GM10248 (cell line): ENCODE measurements at regions not wholly inside any gene's neighbourhood (a gene's known extent, or its start where the extent isn't known, plus 50 kb on each side); places are given as distances from the start of the nearest gene placed in this dataset.
"Not testable (repeated sequence)": the region's sequence is repeated elsewhere in the genome, so short reads cannot be mapped to it uniquely, and the experiment has no call there.

Experiments
- CTCF ChIA-PET: fragments of 300-600 bp; sonication (Branson Sonifier 250); formaldehyde crosslinking; extraction: SDS; loops from one replicate; lab custom pipeline; 2021; ENCODE audit warnings: antibody characterized with exemption; lab: Yijun Ruan, JAX
- POLR2A ChIA-PET: fragments of 350-650 bp; sonication (Branson Sonifier 250); formaldehyde crosslinking; extraction: SDS; loops from one replicate; lab custom pipeline; 2020; ENCODE audit warnings: antibody characterized with exemption; lab: Yijun Ruan, JAX
- DNase-seq: peaks from one replicate; pipeline ENCODE4 v3.0.0; 2012; ENCODE audit errors: extremely low spot score
- TF ChIP-seq, protein P1 (sequence below): IDR thresholded peaks from 2 replicates; pipeline ENCODE4 v1.5.1; 2012; ENCODE audit warnings: mild to moderate bottlenecking, low read depth; ENCODE audit errors: extremely low read depth, missing control alignments, control extremely low read depth

- POLR2A ChIA-PET, CTCF ChIA-PET: not testable (repeated sequence)
These were observed 68.1 kb downstream of the GOLGA6L6 start for GRCh38 chr15:20473465-20473864.

DNA sequence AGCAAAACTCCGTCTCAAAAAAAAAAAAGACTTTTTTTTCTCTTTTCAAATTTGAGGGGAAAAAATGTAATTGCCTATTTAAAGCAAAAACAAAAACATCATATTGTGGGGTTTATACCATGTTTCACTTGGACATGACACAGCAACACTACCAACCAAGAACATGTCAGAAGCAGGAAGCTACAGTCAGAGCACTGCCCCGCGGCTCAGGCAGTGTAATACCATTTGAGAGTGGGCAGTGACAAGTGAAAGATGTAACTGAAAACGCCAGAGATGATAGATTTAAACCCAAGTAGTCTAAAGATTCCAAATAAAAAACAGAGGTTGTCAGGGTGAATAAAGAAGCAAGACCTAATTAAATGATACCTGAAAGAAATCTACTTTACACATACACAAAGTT is 68.6 kb downstream of the GOLGA6L6 start:
- DNase-seq, POLR2A ChIA-PET, CTCF ChIA-PET: not testable (repeated sequence)

More at GRCh38 chr15:20473465-20473864, 68.1 kb downstream of the GOLGA6L6 start:
- not testable (repeated sequence) for DNase-seq

GRCh38 chr15:20470810-20471209 is 70.8 kb downstream of the GOLGA6L6 start:
- DNase-seq, POLR2A ChIA-PET, CTCF ChIA-PET: not testable (repeated sequence)

DNA sequence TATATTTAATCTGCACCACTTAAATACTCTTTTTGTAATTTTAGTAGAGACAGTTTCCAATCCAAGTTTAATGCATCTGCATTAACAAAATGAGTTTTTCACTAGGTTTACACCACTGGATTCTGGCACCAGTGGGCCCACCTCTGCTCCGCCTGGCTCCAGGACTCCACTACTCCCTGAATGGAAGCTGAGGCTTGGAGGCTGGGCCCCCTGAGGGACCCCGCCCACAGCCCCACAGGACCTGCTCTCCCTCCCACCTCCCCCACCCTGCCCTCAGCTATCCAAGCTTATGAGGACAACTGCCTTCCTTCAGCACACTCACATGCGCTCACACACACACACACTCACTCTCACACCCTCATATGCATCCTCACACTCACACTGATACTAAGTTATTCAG is 100.5 kb downstream of the GOLGA6L6 start:
- CTCF ChIA-PET, result not testable (repeated sequence)

DNA sequence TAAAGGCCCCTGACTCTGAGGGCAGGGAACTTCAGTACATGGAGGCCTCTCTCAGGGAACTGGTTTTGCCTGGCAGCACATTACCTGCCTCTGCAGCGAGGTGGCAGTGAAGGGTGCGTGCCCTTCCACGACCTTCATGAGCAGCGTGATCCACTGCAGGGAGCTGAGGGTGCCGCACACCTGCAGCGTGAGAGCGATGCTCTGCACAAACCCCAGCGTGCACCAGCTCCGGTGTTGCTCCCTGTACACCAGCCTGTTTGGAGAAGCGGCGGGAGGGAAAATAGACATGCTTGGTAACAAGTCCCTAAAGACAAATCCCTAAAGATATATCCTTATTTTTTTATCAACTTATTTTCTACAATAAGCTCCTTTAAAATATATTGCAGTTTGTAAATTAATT is 101.2 kb downstream of the GOLGA6L6 start:
- DNase-seq, CTCF ChIA-PET, POLR2A ChIA-PET: not testable (repeated sequence)

More for the DNA sequence above, 100.5 kb downstream of the GOLGA6L6 start:
- POLR2A ChIA-PET, DNase-seq: not testable (repeated sequence)

DNA sequence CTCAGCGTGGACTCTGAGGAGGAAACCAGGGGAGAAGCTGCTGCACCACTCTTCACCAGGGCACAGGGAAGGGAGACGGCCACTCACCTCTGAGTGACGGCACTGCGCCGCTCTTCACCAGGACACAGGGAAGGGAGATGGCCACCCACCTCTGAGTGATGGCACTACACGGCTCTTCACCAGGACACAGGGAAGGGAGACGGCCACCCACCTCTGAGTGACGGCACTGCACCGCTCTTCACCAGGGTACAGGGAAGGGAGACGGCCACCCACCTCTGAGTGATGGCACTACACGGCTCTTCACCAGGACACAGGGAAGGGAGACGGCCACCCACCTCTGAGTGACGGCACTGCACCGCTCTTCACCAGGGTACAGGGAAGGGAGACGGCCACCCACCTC is 102.5 kb downstream of the GOLGA6L6 start:
- CTCF ChIA-PET, DNase-seq: not testable (repeated sequence)

GRCh38 chr15:20438255-20438654 is 103.3 kb downstream of the GOLGA6L6 start:
- POLR2A ChIA-PET, DNase-seq, CTCF ChIA-PET: not testable (repeated sequence)

More for the DNA sequence above, 102.5 kb downstream of the GOLGA6L6 start:
- POLR2A ChIA-PET, result not testable (repeated sequence)

- CTCF ChIA-PET, POLR2A ChIA-PET, DNase-seq: not testable (repeated sequence)
These were observed 108.1 kb downstream of the GOLGA6L6 start for GRCh38 chr15:20433468-20433867.

DNA sequence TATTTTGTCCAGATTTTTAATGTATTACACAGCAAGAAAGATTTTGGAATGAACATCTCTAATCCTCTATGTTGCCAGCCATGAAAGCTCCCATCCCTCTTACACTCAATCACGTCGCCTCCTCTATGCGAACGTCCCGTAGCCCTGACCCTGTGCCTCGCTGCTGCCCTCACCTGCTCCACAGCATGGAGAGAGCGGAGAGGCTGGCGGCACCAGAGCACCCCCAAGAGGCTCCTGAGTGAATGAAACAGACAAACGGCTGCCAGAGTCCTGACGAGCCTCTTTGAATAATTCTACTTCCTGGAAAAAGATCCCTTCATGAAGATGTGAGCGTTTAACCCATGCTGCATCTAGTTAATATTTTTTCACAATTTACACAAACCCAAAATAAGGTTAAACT is 111.1 kb downstream of the GOLGA6L6 start:
- POLR2A ChIA-PET, CTCF ChIA-PET, DNase-seq: not testable (repeated sequence)

DNA sequence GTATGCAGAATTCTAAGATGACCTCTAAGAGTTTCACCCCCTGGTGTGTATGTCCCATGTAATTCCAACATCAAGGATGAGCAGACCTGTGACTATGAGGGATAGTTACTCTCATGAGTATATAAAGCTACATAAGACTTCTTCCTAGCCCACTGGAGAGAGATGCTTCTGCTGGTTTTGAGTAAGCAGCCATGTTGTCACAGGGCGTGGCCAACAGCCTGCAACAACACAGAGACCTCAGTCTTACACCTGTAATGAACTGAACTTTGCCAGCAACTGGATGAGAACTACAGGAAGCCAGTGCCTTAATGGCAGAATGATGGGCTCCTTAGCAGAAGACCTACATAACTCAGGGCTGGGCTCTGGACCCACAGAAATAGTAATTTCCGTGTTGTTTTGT is 120.9 kb downstream of the GOLGA6L6 start:
- CTCF ChIA-PET, result interaction anchor here (1.4 to 1.6 kb wide), 4 partner anchors 10 to 1878 kb away, joined by 3 to 4 read pairs (median 3); no protein-coding TSS in a partner anchor
- DNase-seq, POLR2A ChIA-PET: not testable (repeated sequence)

GRCh38 chr15:20416618-20417017 is 125.0 kb downstream of the GOLGA6L6 start:
- DNase-seq, CTCF ChIA-PET, POLR2A ChIA-PET: not testable (repeated sequence)

GRCh38 chr15:20409667-20410198 is 131.9 kb downstream of the GOLGA6L6 start:
- POLR2A ChIA-PET, result not testable (repeated sequence)
- CTCF ChIA-PET, result interaction anchor here (0.9 to 2.0 kb wide), 10 partner anchors 8 to 1815 kb away, joined by 3 to 8 read pairs (median 4); no protein-coding TSS in a partner anchor

GRCh38 chr15:20409247-20409646 is 132.4 kb downstream of the GOLGA6L6 start:
- TF ChIP-seq, protein P1, sequence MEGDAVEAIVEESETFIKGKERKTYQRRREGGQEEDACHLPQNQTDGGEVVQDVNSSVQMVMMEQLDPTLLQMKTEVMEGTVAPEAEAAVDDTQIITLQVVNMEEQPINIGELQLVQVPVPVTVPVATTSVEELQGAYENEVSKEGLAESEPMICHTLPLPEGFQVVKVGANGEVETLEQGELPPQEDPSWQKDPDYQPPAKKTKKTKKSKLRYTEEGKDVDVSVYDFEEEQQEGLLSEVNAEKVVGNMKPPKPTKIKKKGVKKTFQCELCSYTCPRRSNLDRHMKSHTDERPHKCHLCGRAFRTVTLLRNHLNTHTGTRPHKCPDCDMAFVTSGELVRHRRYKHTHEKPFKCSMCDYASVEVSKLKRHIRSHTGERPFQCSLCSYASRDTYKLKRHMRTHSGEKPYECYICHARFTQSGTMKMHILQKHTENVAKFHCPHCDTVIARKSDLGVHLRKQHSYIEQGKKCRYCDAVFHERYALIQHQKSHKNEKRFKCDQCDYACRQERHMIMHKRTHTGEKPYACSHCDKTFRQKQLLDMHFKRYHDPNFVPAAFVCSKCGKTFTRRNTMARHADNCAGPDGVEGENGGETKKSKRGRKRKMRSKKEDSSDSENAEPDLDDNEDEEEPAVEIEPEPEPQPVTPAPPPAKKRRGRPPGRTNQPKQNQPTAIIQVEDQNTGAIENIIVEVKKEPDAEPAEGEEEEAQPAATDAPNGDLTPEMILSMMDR, result no peak
- ChIA-PET POLR2A (no interaction called here), CTCF (interaction anchor here (0.9 to 2.0 kb wide), 7 partner anchors 9 to 1815 kb away, joined by 3 to 8 read pairs (median 4); no protein-coding TSS in a partner anchor)
- DNase-seq, result no peak

More at GRCh38 chr15:20409667-20410198, 131.9 kb downstream of the GOLGA6L6 start:
- DNase-seq, result not testable (repeated sequence)
